ENCODE measurements at regions not wholly inside any gene's neighbourhood (a gene's known extent, or its start where the extent isn't known, plus 50 kb on each side); places are given as distances from the start of the nearest gene placed in this dataset.

DNA sequence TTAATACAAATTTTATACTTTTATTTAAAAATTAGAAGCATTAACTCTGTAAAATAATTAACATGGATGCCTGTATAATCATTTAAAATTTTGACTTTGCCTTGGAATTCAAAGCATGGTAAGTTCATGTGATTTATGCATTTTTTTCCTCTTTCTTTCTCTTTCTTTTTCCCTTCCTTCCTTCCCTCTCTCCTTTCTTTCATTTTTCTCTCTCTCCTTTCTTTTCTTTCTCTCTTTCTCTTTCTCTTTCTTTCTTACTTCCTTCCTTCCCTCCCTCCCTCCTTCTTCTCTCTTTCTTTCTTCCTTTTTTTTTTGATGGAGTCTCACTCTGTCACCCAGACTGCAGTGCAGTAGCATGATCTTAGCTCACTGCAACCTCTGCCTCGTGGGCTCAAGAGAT is 53.8 kb upstream of the P3H2 start:
- Mint-ChIP-seq H3K27ac (no peak overlapping the region), H3K4me1 (peaks cover 4% of the 10 kb centered on the region), H3K4me3 (no peak overlapping the region), H3K36me3 (no peaks in the 10 kb centered on the region), H3K9me3 (no peaks in the 10 kb centered on the region)
- ATAC-seq = no peak
- DNase-seq (ENCODE audit: low spot score in 2 of 2) = no peak

DNA sequence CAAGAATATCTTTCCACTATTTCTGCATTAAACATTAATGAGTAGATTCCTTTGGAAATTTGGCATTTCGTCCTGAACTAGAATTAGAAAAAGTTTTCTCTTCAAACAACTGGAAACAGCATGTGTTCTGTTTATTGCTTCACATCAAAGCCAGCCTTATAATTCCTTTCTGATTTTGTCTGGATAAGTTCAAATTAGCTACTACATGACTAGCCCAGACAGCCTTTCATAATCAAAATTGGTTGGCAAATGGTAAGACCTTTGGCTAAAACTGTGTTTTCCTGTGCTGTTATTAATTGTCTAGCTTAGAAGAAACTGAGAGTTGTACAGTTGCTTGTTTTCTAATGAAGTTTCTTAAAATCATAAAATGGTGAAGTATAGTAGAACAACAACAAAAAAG is 52.7 kb upstream of the P3H2 start:
- DNase-seq (ENCODE audit: low spot score in 2 of 2) = no peak
- H3K9me3 Mint-ChIP-seq = no peaks in the 10 kb centered on the region

DNA sequence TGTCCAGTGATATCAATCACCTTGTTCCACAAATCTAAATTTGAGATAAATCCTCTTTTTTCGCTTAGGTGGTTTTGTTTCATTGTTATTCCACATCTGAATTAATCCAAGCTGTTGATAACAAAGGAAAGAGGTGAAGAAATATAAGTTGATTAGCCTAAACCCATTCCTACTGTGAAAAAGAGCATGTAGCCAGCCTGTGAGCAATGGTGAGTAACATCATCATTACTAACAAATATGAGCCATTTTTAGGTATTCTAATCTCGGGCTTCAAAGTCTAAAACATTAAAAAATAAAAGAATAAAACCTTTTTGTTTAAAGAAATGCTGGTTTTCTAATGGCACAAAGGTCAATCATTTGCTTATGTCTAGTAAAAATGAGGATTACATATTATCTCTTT is 52.1 kb upstream of the P3H2 start:
- Mint-ChIP-seq H3K4me1 (peaks cover 8% of the 10 kb centered on the region), H3K4me3 (no peak overlapping the region), H3K9me3 (no peaks in the 10 kb centered on the region), H3K27ac (no peak overlapping the region), H3K36me3 (no peaks in the 10 kb centered on the region)
- no peak for DNase-seq (ENCODE audit: low spot score in 2 of 2)
- no peak for ATAC-seq

More for the DNA sequence above, 52.7 kb upstream of the P3H2 start:
- no peak for ATAC-seq
- no peak overlapping the region for H3K27ac Mint-ChIP-seq
- H3K4me3 Mint-ChIP-seq = no peak overlapping the region
- peaks cover 8% of the 10 kb centered on the region for H3K4me1 Mint-ChIP-seq
- H3K36me3 Mint-ChIP-seq = no peaks in the 10 kb centered on the region
